ENCODE measurements at regions not wholly inside any gene's neighbourhood (a gene's known extent, or its start where the extent isn't known, plus 50 kb on each side); places are given as distances from the start of the nearest gene placed in this dataset.

GRCh38 chr2:167764772-167765341, 482.5 kb downstream of the STK39 start:
- Histone ChIP-seq H2BK5ac (ENCODE audit: low read depth, low read length) (no peak overlapping the region), H3K18ac (ENCODE audit: extremely low read depth, low read length) (no peak overlapping the region), H3K23ac (ENCODE audit: insufficient read length) (no peak overlapping the region), H2AK5ac (ENCODE audit: low read depth, low read length) (no peak overlapping the region), H3K4me2 (ENCODE audit: insufficient read depth in 1 of 2, low read depth in 2 of 2, low read length in 2 of 2) (no peak overlapping the region), H2BK12ac (ENCODE audit: low read depth, low read length) (no peak overlapping the region), H4K20me1 (replicated peaks in 1 of 2; ENCODE audit: control insufficient read depth in 1 of 2, insufficient read depth in 2 of 2, low read length in 2 of 2) (no peaks in the 10 kb centered on the region), H3K14ac (ENCODE audit: insufficient read length) (no peak overlapping the region), H4K8ac (ENCODE audit: extremely low read depth, insufficient read depth, low read length) (no peak overlapping the region), H3K4me1 (replicated peaks in 1 of 4; ENCODE audit: control insufficient read depth in 3 of 4, insufficient read depth in 4 of 4, low read length in 3 of 4) (no peaks in the 10 kb centered on the region; a peak in 1 of 7 replicates), H2BK15ac (ENCODE audit: low read length) (no peak overlapping the region), H3K4me3 (ENCODE audit: extremely low read depth in 1 of 4, insufficient read depth in 2 of 4, low read depth in 3 of 4, low read length in 4 of 4) (no peak overlapping the region), H3K27me3 (replicated peaks in 1 of 4; ENCODE audit: control insufficient read depth in 3 of 4, extremely low read depth in 1 of 4, insufficient read depth in 3 of 4, low read length in 3 of 4) (no peaks in the 10 kb centered on the region), H3K56ac (replicated peaks; ENCODE audit: insufficient read length, low read depth, low read length) (no peak overlapping the region), H3K4ac (replicated peaks; ENCODE audit: insufficient read length, low read depth, low read length) (no peak overlapping the region), H3K27ac (ENCODE audit: low read depth, low read length) (no peak overlapping the region), H4K91ac (replicated peaks; ENCODE audit: insufficient read length, low read length) (no peak overlapping the region), H4K5ac (ENCODE audit: insufficient read length, low read depth, low read length) (no peak overlapping the region), H3K79me2 (ENCODE audit: control insufficient read depth in 1 of 2, insufficient read depth in 2 of 2, low read length in 2 of 2) (no peaks in the 10 kb centered on the region), H2BK20ac (ENCODE audit: low read length) (no peak overlapping the region), H3K79me1 (ENCODE audit: low read depth, low read length) (no peaks in the 10 kb centered on the region), H3K9ac (replicated peaks in 1 of 4; ENCODE audit: extremely low read depth in 1 of 4, low read depth in 3 of 4, low read length in 3 of 4) (no peak overlapping the region), H3K36me3 (ENCODE audit: control insufficient read depth in 2 of 4, insufficient read depth in 4 of 4, low read length in 3 of 4) (no peaks in the 10 kb centered on the region), H2BK120ac (replicated peaks; ENCODE audit: low read depth, low read length) (no peak overlapping the region), H3K9me3 (ENCODE audit: insufficient read depth in 2 of 2, low read depth in 1 of 2, low read length in 1 of 2) (no peaks in the 10 kb centered on the region), H3K23me2 (ENCODE audit: low read depth, low read length) (no peaks in the 10 kb centered on the region), H2AFZ (ENCODE audit: low read length) (no peak overlapping the region)
- ChIA-PET POLR2A (ENCODE audit: partially characterized antibody) (no interaction called here), CTCF (ENCODE audit: partially characterized antibody) (interaction anchor here (1.3 to 1.4 kb wide), 3 partner anchors 11 to 355 kb away, joined by 3 read pairs; no protein-coding TSS in a partner anchor)
- FAIRE-seq = no peak
- WGBS, 2 experiments (ENCODE audit: extremely low coverage in 1 of 2, insufficient coverage in 1 of 2, insufficient read length in 1 of 2, insufficient replicate concordance in 2 of 2, low coverage in 1 of 2, low lambda C conversion rate in 2 of 2, missing lambda C conversion rate in 1 of 2) = 91% methylated on average over 9 of the region's 9 CpGs; no CpG with 5 or more reads in 1 of the 2 experiments
- no peak for DNase-seq (ENCODE audit: low read depth in 1 of 2, low spot score in 2 of 2)
- TF ChIP-seq KDM5A (IDR thresholded peaks at IDR 0.05; ENCODE audit: low read length) (no peak), HDAC2 (IDR thresholded peaks at IDR 0.05; ENCODE audit: borderline replicate concordance in 1 of 2, low read depth in 2 of 2, low read length in 2 of 2) (no peak), CBX5 (IDR thresholded peaks at IDR 0.05; ENCODE audit: low read depth, low read length) (no peak), GTF2F1 (IDR thresholded peaks at IDR 0.05; ENCODE audit: borderline replicate concordance, low read depth, low read length) (no peak), ZNF274 (IDR thresholded peaks at IDR 0.05; ENCODE audit: borderline replicate concordance, extremely low read depth, low read length) (no peak), SP4 (IDR thresholded peaks at IDR 0.05; ENCODE audit: low read length) (no peak), SP2 (IDR thresholded peaks at IDR 0.05; ENCODE audit: low read length) (no peak), NANOG (IDR thresholded peaks at IDR 0.05; ENCODE audit: insufficient read depth, low read depth, low read length, poor library complexity, severe bottlenecking) (no peak), ATF3 (IDR thresholded peaks at IDR 0.05; ENCODE audit: insufficient read depth, low read depth, low read length) (no peak), NRF1 (IDR thresholded peaks at IDR 0.05; ENCODE audit: low read depth, low read length) (no peak), RXRA (IDR thresholded peaks at IDR 0.05; ENCODE audit: insufficient read depth, low read depth, low read length) (no peak), TAF1 (IDR thresholded peaks at IDR 0.05; ENCODE audit: low read depth, low read length) (no peak), SUZ12 (IDR thresholded peaks at IDR 0.05; ENCODE audit: low read length) (no peak), EGR1 (IDR thresholded peaks at IDR 0.05; ENCODE audit: borderline replicate concordance, low read depth, low read length) (no peak)
